Testis (tissue), 2 donors: ENCODE measurements at regions not wholly inside any gene's neighbourhood (a gene's known extent, or its start where the extent isn't known, plus 50 kb on each side); places are given as distances from the start of the nearest gene placed in this dataset.

ENCODE experiments used
- DNase-seq: peaks from one replicate; pipeline ENCODE4 v3.0.0-alpha.2; 2019
- H3K27ac ChIP-seq, 2 donors: fragments of 200-600 bp; sonication (generic); one replicate each; pipeline ENCODE4 v1.5.1; 2019
- H3K27me3 ChIP-seq: fragments of 200-600 bp; sonication (generic); one replicate; pipeline ENCODE4 v1.5.1; 2019
- H3K36me3 ChIP-seq: fragments of 200-600 bp; sonication (generic); one replicate; pipeline ENCODE4 v1.5.1; 2017; ENCODE audit warnings: low read depth; ENCODE audit errors: missing control alignments
- H3K4me1 ChIP-seq: fragments of 200-600 bp; sonication (generic); one replicate; pipeline ENCODE4 v1.5.1; 2019
- H3K4me3 ChIP-seq, 2 donors: fragments of 200-600 bp; sonication (generic); one replicate each; pipeline ENCODE4 v1.5.1; 2017 to 2019
- H3K9me3 ChIP-seq: fragments of 200-600 bp; sonication (generic); one replicate; pipeline ENCODE4 v1.5.1; 2017
- POLR2A ChIP-seq: fragments of 450-650 bp; IDR thresholded peaks from one replicate; pipeline ENCODE4 v1.6.1; 2017; ENCODE audit warnings: antibody characterized with exemption, mild to moderate bottlenecking, moderate library complexity
- WGBS, 2 donors: methylation state at CpG; one replicate each; pipeline ENCODE4 v1.1.5; 2018; 5-methylcytosine and 5-hydroxymethylcytosine counted together
- intact Hi-C: fragments of 100-400 bp; cut with DNase I; formaldehyde crosslinking; loops from one replicate; pipeline ENCODE4 v1.15.1; 2023; ENCODE audit warnings: low total_unique reads
- TF ChIP-seq, protein P1 (sequence below), 3 experiments: fragments of 450-650 bp in 2 of 3; fragments of 200-600 bp in 1 of 3; sonication (generic) in 1 of 3; IDR thresholded peaks; one replicate each; pipeline ENCODE4 v1.5.1; 2016 to 2019; ENCODE audit warnings: antibody characterized with exemption in 3 of 3, mild to moderate bottlenecking in 2 of 3, moderate library complexity in 1 of 3

- no peak overlapping the region for H3K27ac ChIP-seq
- DNase-seq: no peak
- H3K36me3 ChIP-seq: no peaks in the 10 kb centered on the region
- no peak overlapping the region for H3K4me3 ChIP-seq
- no peaks in the 10 kb centered on the region for H3K4me1 ChIP-seq
- intact Hi-C loops: no loop called here
- no peaks in the 10 kb centered on the region for H3K9me3 ChIP-seq
- H3K27me3 ChIP-seq: no peaks in the 10 kb centered on the region
- WGBS, 2 donors: 65 to 71% methylated on average over 2 of the region's 2 CpGs
- TF ChIP-seq POLR2A: no peak
- TF ChIP-seq, protein P1, sequence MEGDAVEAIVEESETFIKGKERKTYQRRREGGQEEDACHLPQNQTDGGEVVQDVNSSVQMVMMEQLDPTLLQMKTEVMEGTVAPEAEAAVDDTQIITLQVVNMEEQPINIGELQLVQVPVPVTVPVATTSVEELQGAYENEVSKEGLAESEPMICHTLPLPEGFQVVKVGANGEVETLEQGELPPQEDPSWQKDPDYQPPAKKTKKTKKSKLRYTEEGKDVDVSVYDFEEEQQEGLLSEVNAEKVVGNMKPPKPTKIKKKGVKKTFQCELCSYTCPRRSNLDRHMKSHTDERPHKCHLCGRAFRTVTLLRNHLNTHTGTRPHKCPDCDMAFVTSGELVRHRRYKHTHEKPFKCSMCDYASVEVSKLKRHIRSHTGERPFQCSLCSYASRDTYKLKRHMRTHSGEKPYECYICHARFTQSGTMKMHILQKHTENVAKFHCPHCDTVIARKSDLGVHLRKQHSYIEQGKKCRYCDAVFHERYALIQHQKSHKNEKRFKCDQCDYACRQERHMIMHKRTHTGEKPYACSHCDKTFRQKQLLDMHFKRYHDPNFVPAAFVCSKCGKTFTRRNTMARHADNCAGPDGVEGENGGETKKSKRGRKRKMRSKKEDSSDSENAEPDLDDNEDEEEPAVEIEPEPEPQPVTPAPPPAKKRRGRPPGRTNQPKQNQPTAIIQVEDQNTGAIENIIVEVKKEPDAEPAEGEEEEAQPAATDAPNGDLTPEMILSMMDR (IDR thresholded peaks at IDR 0.05): no peak
Observed at GRCh38 chr2:167475791-167476190, 587.5 kb downstream of the XIRP2 start.

GRCh38 chr2:167471734-167472133 is 583.5 kb downstream of the XIRP2 start:
- Histone ChIP-seq H3K27ac (no peak overlapping the region), H3K27me3 (no peaks in the 10 kb centered on the region), H3K4me3 (no peak overlapping the region), H3K4me1 (no peaks in the 10 kb centered on the region), H3K9me3 (no peaks in the 10 kb centered on the region), H3K36me3 (no peaks in the 10 kb centered on the region)
- no peak for DNase-seq
- TF ChIP-seq POLR2A: no peak
- TF ChIP-seq, protein P1 (IDR thresholded peaks at IDR 0.05): no peak
- intact Hi-C loops: no loop called here

DNA sequence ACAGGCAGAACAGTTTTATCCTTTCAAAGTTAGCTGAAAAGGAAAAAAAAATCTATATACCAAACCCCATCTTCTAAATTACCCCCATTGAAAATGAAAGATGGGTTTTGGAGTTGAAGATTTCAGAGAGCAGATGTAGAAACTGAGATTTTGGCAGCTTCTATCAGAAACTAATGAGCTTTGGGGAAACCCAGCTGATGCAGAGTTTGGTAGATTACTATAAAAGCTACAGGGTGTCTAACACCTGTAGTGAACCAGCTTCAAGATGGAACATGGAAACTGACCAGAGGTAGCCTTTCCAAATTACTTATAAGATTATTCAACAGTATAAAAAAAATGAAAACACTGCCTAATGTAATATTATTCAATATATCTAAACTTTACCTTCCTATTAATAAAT is 583.1 kb downstream of the XIRP2 start:
- no peak overlapping the region for H3K4me3 ChIP-seq
- H3K9me3 ChIP-seq: no peaks in the 10 kb centered on the region
- no peak overlapping the region for H3K27ac ChIP-seq
- H3K36me3 ChIP-seq: no peaks in the 10 kb centered on the region
- TF ChIP-seq POLR2A: no peak
- TF ChIP-seq, protein P1 (IDR thresholded peaks at IDR 0.05): no peak
- no peaks in the 10 kb centered on the region for H3K4me1 ChIP-seq
- no peak for DNase-seq
- intact Hi-C loops: no loop called here
- no peaks in the 10 kb centered on the region for H3K27me3 ChIP-seq

DNA sequence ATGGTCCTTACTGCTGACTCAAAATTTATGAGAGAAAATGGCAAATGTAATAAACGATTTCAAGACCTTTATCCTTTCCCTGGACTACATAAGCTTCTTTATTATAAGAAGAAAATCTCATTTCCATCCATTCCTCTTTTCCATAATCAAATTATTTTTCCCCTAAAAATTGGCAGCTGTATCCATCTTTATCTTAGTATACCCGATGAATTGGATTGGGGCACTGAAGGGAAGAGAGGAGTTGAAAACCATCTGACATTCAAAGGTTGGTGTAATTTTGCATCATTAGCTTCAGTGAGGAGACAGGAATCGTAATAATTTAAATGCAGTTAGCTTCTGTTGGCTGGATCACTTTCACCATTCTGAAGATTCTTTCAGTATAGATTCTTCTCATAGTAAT is 574.1 kb downstream of the XIRP2 start:
- WGBS, 2 donors: 88 to 97% methylated on average over 3 of the region's 3 CpGs

GRCh38 chr2:167454036-167454435 is 565.8 kb downstream of the XIRP2 start:
- 95% methylated on average over 13 of the region's 13 CpGs for WGBS, 2 donors
- no peaks in the 10 kb centered on the region for H3K36me3 ChIP-seq

More for the DNA sequence above, 574.1 kb downstream of the XIRP2 start:
- H3K27me3 ChIP-seq: no peaks in the 10 kb centered on the region
- no peak overlapping the region for H3K4me3 ChIP-seq
- no peak for DNase-seq
- H3K4me1 ChIP-seq: no peaks in the 10 kb centered on the region
- no peaks in the 10 kb centered on the region for H3K36me3 ChIP-seq
- TF ChIP-seq POLR2A: no peak
- TF ChIP-seq, protein P1 (IDR thresholded peaks at IDR 0.05): no peak
- intact Hi-C loops: no loop called here
- H3K27ac ChIP-seq: no peak overlapping the region
- H3K9me3 ChIP-seq: no peaks in the 10 kb centered on the region

More at GRCh38 chr2:167454036-167454435, 565.8 kb downstream of the XIRP2 start:
- Histone ChIP-seq H3K4me3 (no peak overlapping the region), H3K9me3 (no peaks in the 10 kb centered on the region), H3K27me3 (no peaks in the 10 kb centered on the region), H3K27ac (no peak overlapping the region), H3K4me1 (no peaks in the 10 kb centered on the region)
- no peak for DNase-seq
- TF ChIP-seq, protein P1 (IDR thresholded peaks at IDR 0.05): no peak
- no peak for TF ChIP-seq POLR2A
- intact Hi-C loops: no loop called here
